ENCODE measurements at regions not wholly inside any gene's neighbourhood (a gene's known extent, or its start where the extent isn't known, plus 50 kb on each side); places are given as distances from the start of the nearest gene placed in this dataset.

GRCh38 chr18:43414006-43414405 is 136.7 kb upstream of the SYT4 start:
- TF ChIP-seq CTCF (IDR thresholded peaks at IDR 0.05) (no peak), ZFX (IDR thresholded peaks at IDR 0.05; ENCODE audit: borderline replicate concordance) (no peak)
- H3K27ac ChIP-seq = no peak overlapping the region

GRCh38 chr18:43420091-43420490 is 142.8 kb upstream of the SYT4 start:
- no peak overlapping the region for H3K27ac ChIP-seq
- TF ChIP-seq CTCF (IDR thresholded peaks at IDR 0.05) = no peak
- TF ChIP-seq ZFX (IDR thresholded peaks at IDR 0.05; ENCODE audit: borderline replicate concordance) = no peak

- no peak overlapping the region for H3K27ac ChIP-seq
- TF ChIP-seq ZFX (IDR thresholded peaks at IDR 0.05; ENCODE audit: borderline replicate concordance) (no peak), CTCF (IDR thresholded peaks at IDR 0.05) (peak; percentile 47)
Measured at GRCh38 chr18:43420950-43421349, 143.7 kb upstream of the SYT4 start.

- no peak for TF ChIP-seq ZFX (IDR thresholded peaks at IDR 0.05; ENCODE audit: borderline replicate concordance)
- TF ChIP-seq CTCF (IDR thresholded peaks at IDR 0.05) = peak; percentile 64
- H3K27ac ChIP-seq = no peak overlapping the region
Measured at GRCh38 chr18:43422518-43422917, 145.2 kb upstream of the SYT4 start.

- TF ChIP-seq ZFX (IDR thresholded peaks at IDR 0.05; ENCODE audit: borderline replicate concordance) = no peak
- TF ChIP-seq CTCF (IDR thresholded peaks at IDR 0.05) = no peak
- no peak overlapping the region for H3K27ac ChIP-seq
Measured at GRCh38 chr18:43435851-43436250, 158.6 kb upstream of the SYT4 start.

- no peak for TF ChIP-seq CTCF (IDR thresholded peaks at IDR 0.05)
- TF ChIP-seq ZFX (IDR thresholded peaks at IDR 0.05; ENCODE audit: borderline replicate concordance) = no peak
- no peak overlapping the region for H3K27ac ChIP-seq
Measured at GRCh38 chr18:43442131-43442530, 164.8 kb upstream of the SYT4 start.

GRCh38 chr18:43442571-43442970 is 165.3 kb upstream of the SYT4 start:
- no peak overlapping the region for H3K27ac ChIP-seq
- TF ChIP-seq ZFX (IDR thresholded peaks at IDR 0.05; ENCODE audit: borderline replicate concordance) (no peak), CTCF (IDR thresholded peaks at IDR 0.05) (no peak)
